IPS DF 6.9 (cell line): ENCODE measurements at regions not wholly inside any gene's neighbourhood (a gene's known extent, or its start where the extent isn't known, plus 50 kb on each side); places are given as distances from the start of the nearest gene placed in this dataset.

Source experiments
- DNase-seq: peaks from one replicate; pipeline ENCODE4 v3.0.0-alpha.2; 2013; ENCODE audit warnings: low read depth, low spot score
- H3K27ac ChIP-seq: one replicate; pipeline ENCODE4 v1.5.1; 2013; ENCODE audit warnings: low read length, control low read depth
- H3K27me3 ChIP-seq: 2 replicates; pipeline ENCODE4 v1.6.1; 2013; ENCODE audit warnings: mild to moderate bottlenecking, low read length; ENCODE audit not compliant: control insufficient read depth, insufficient read depth
- H3K36me3 ChIP-seq: 2 replicates; pipeline ENCODE4 v1.6.1; 2013; ENCODE audit warnings: low read length; ENCODE audit not compliant: control insufficient read depth, insufficient read depth
- H3K4me1 ChIP-seq: 2 replicates; pipeline ENCODE4 v1.6.1; 2013; ENCODE audit warnings: low read length; ENCODE audit not compliant: control insufficient read depth, insufficient read depth
- H3K4me3 ChIP-seq: 2 replicates; pipeline ENCODE4 v1.5.1; 2013; ENCODE audit warnings: mild to moderate bottlenecking, low read length
- H3K9me3 ChIP-seq: 2 replicates; pipeline ENCODE4 v1.6.1; 2013; ENCODE audit warnings: low read length, inconsistent platforms; ENCODE audit not compliant: control insufficient read depth, insufficient read depth
- WGBS: extraction: QIAGEN DNeasy Blood & Tissue Kit; methylation state at CpG from one replicate; pipeline ENCODE4 v1.1.7; 2013; ENCODE audit warnings: mixed read lengths, missing lambda C conversion rate; ENCODE audit not compliant: insufficient read length, insufficient coverage; 5-methylcytosine and 5-hydroxymethylcytosine counted together

GRCh38 chr12:131478468-131478867 is 232.4 kb upstream of the SFSWAP start:
- WGBS: no CpG with 5 or more reads among the region's 3 CpGs
- Histone ChIP-seq H3K4me1 (no peaks in the 10 kb centered on the region), H3K4me3 (no peak overlapping the region), H3K9me3 (no peaks in the 10 kb centered on the region), H3K27ac (no peak overlapping the region), H3K36me3 (no peaks in the 10 kb centered on the region), H3K27me3 (no peaks in the 10 kb centered on the region)
- no peak for DNase-seq

DNA sequence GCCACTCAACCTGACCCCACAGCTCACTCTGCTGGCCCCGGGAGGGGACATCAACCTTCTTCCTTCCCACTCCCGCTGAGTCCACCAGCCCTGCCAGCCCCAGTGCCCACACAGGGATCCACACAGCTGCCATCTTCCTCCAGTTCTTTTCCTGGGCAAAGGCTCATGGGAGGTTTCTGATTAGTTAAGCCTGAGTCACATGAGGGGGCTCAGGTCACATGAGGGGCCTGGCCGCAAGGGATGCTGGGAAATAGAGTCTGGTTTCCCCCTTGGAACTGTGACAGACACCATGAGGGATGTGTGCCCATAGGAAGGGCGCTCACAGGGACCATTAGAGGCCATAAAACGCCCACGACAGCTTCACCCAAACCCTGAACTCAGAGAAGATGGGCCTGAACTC is 228.7 kb upstream of the SFSWAP start:
- Histone ChIP-seq H3K4me3 (no peak overlapping the region), H3K27ac (no peak overlapping the region), H3K27me3 (no peaks in the 10 kb centered on the region), H3K36me3 (no peaks in the 10 kb centered on the region), H3K9me3 (no peaks in the 10 kb centered on the region), H3K4me1 (no peaks in the 10 kb centered on the region)
- WGBS: no CpG with 5 or more reads among the region's 6 CpGs
- DNase-seq: no peak

- Histone ChIP-seq H3K27ac (no peak overlapping the region), H3K27me3 (no peaks in the 10 kb centered on the region), H3K4me1 (no peaks in the 10 kb centered on the region), H3K4me3 (no peak overlapping the region), H3K36me3 (no peaks in the 10 kb centered on the region), H3K9me3 (no peaks in the 10 kb centered on the region)
- WGBS: no CpG with 5 or more reads among the region's 9 CpGs
- DNase-seq: no peak
Measured at GRCh38 chr12:131482686-131483085, 228.2 kb upstream of the SFSWAP start.

DNA sequence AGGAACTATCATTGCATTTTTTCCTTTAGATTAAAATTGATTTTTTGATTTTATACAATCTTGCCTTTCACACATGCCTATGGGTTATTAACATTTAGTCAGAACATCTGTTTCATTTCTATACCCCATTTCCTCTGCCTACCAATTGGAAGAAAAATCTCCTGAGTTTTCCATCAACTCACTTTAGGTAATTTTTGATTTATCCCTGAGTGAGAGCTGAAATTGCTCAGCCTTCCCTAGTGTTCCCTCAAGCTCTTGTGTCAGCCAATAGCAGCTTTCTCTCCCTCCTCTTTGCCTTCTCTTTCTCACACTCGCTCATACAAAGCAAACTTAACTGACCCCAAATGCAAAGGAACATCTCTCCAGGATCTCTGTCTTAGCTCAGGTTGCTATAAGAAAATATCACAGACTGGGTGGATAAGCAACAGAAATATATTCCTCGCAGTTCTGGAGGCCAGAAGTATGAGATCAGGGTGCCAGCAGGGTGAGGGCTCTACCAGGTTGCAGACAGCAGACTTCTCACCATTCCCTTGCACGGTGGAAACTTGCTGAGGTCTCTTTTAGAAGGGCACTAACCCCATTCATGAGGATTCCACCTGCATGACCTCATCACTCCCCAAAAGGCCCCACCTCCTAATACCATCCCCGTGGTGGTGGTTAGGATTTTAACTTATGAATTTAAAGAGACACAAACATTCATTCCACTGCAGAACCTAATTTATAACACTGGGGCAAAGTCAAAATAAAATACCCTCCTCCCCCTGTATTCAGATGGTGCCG is 224.2 kb upstream of the SFSWAP start:
- Histone ChIP-seq H3K27me3 (0 out of 2 replicates have a peak, but pooled peaks cover 2% of the 10 kb centered on the region), H3K4me1 (no peaks in the 10 kb centered on the region), H3K9me3 (no peaks in the 10 kb centered on the region), H3K36me3 (no peaks in the 10 kb centered on the region), H3K27ac (no peak overlapping the region), H3K4me3 (no peak overlapping the region)
- no peak for DNase-seq
- no CpG with 5 or more reads among the region's 5 CpGs for WGBS

DNA sequence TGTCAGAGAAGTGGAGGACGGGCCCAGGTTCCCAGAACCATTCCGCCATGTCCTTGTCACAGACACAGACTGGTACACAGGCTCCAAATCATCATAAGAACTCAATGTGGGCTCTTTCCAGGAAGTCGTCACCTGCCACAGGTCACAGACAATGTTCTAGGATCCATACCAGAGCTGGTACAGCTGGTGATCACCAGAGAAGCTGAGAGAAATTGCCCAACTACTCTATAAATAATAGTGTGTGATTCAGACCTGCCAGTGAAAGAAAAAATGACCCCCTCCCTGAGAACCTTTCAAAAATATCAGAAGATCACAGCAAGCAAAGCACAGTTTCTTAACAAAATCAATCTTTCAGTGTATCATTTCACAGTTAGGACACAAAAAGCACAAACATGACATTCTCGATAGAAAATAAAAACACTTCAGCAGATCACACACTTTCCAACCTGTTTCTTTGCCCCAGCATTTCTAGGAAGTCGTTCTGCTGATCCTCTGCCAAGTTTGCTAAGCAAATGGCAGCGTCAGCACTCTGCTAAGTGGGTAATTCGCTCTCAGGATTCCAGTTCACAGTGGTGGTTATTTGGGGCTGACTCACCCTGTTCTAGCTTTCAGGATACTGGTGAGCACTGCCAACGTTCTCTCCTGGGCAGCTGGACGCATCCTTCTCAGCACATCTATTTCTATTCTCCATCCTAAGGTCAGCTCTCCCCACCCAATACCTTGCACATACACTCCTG is 223.3 kb upstream of the SFSWAP start:
- DNase-seq: no peak
- Histone ChIP-seq H3K27ac (no peak overlapping the region), H3K27me3 (0 out of 2 replicates have a peak, but pooled peaks cover 2% of the 10 kb centered on the region), H3K4me3 (no peak overlapping the region), H3K9me3 (no peaks in the 10 kb centered on the region), H3K4me1 (no peaks in the 10 kb centered on the region), H3K36me3 (no peaks in the 10 kb centered on the region)
- WGBS: no CpG with 5 or more reads among the region's 9 CpGs

GRCh38 chr12:131489718-131490117 is 221.2 kb upstream of the SFSWAP start:
- Histone ChIP-seq H3K36me3 (no peaks in the 10 kb centered on the region), H3K9me3 (no peaks in the 10 kb centered on the region), H3K4me1 (no peaks in the 10 kb centered on the region), H3K4me3 (no peak overlapping the region), H3K27me3 (0 out of 2 replicates have a peak, but pooled peaks cover 2% of the 10 kb centered on the region), H3K27ac (no peak overlapping the region)
- no CpG with 5 or more reads among the region's 3 CpGs for WGBS
- no peak for DNase-seq

- Histone ChIP-seq H3K4me3 (no peak overlapping the region), H3K4me1 (no peaks in the 10 kb centered on the region), H3K27me3 (0 out of 2 replicates have a peak, but pooled peaks cover 2% of the 10 kb centered on the region), H3K36me3 (no peaks in the 10 kb centered on the region), H3K9me3 (no peaks in the 10 kb centered on the region), H3K27ac (no peak overlapping the region)
- no peak for DNase-seq
- WGBS: no CpG with 5 or more reads among the region's 1 CpG
Measured at GRCh38 chr12:131491155-131491554, 219.7 kb upstream of the SFSWAP start.

DNA sequence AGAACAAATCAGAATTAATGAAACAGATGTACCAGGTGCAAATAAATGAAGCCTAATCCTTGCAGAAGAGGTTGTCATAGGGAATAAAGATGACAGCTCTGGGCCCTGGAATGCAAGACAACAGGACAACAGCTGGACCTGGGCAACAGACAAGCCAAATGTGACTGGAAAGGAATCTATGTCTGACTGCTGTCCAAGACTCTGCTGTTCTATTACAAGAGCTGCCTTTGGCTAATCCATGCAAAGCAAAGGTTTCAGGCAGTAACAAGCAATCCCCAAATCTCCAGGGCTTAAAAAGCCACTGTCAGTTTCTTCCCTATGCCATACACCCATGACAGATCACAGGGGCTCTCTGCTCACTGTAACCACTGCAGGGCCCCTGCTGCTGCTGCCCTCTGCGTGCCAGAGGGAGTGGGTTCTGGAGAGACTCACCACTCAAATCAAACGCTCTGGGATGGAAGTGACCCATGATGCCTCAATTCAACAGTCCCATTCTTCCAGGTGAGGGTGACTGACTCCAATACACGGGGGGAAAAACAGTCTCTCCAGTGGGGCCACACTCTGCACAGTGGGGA is 218.9 kb upstream of the SFSWAP start:
- Histone ChIP-seq H3K27ac (no peak overlapping the region), H3K4me3 (no peak overlapping the region), H3K4me1 (no peaks in the 10 kb centered on the region), H3K27me3 (0 out of 2 replicates have a peak, but pooled peaks cover 2% of the 10 kb centered on the region), H3K9me3 (no peaks in the 10 kb centered on the region), H3K36me3 (no peaks in the 10 kb centered on the region)
- DNase-seq: no peak
- no CpG with 5 or more reads among the region's 3 CpGs for WGBS

DNA sequence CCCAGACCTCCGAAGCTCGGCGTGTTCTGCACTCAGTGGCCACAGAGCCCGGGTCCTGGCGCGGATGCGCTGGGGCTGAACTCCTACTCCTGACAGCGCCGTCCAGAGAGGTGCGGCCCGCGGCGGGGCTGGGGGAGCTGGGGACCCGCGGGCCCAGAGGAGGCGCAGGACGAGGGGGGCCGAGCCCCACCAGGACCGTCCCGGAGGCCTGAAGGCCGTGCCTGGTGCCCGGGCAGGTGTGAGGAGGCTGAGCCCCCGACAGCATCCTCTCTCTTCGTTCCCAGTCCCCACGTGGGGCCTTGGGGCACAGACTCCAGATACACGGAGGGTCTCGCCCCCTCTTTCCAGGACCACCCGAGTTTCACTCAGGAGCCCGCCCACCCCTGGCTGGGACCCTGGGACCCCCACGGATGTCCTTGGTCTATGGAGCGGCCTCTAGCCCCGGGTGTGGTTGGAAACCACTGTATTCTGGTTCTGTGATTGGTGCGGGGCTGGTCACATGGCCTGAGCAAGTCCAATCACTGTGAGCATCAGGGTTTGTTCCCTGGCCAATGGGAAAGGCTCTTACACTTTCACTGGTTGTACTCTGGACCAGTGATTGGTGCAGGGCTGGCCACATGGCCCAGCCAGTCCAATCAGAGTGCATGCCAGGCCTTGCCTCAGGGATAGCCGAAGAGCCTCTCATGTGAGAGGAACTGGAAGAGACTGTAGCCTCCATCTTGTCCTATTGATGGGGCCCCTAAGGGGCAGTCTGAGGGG is 217.6 kb upstream of the SFSWAP start:
- no peaks in the 10 kb centered on the region for H3K9me3 ChIP-seq
- H3K4me1 ChIP-seq: no peaks in the 10 kb centered on the region
- no peaks in the 10 kb centered on the region for H3K36me3 ChIP-seq
- DNase-seq: no peak
- H3K27ac ChIP-seq: no peak overlapping the region
- H3K27me3 ChIP-seq: 0 out of 2 replicates have a peak, but pooled peaks cover 2% of the 10 kb centered on the region
- H3K4me3 ChIP-seq: no peak overlapping the region
- no CpG with 5 or more reads among the region's 34 CpGs for WGBS

DNA sequence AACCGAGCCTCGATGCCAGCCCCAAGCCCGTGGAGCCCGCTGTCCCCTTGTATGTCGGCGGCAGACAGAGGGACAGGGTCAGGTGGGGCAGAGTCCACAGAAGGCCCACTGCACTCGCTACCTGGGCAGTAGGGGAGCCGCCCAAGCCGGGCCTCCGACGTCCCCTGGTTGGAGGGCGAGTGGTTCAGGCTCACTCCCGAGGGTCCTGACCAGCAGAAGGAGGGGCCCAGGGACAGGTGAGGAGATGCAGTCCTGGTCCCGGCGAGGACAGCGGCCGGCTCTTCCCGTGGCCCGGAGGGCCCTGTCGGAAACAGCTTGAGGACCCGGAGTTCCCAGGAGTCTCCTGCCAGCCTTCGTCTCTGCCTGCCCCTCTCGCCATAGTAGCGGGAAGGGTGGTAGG is 216.7 kb upstream of the SFSWAP start:
- Histone ChIP-seq H3K36me3 (no peaks in the 10 kb centered on the region), H3K9me3 (no peaks in the 10 kb centered on the region), H3K4me1 (no peaks in the 10 kb centered on the region), H3K4me3 (no peak overlapping the region), H3K27me3 (0 out of 2 replicates have a peak, but pooled peaks cover 2% of the 10 kb centered on the region), H3K27ac (no peak overlapping the region)
- no CpG with 5 or more reads among the region's 24 CpGs for WGBS
- DNase-seq: no peak
